H9 (cell line): ENCODE measurements at regions not wholly inside any gene's neighbourhood (a gene's known extent, or its start where the extent isn't known, plus 50 kb on each side); places are given as distances from the start of the nearest gene placed in this dataset.
"Not testable (repeated sequence)": the region's sequence is repeated elsewhere in the genome, so short reads cannot be mapped to it uniquely, and the experiment has no call there.

Experiments used
- DNase-seq: peaks from one replicate; pipeline ENCODE4 v3.0.0-alpha.2; 2017
- H2AFZ ChIP-seq: one replicate; pipeline ENCODE4 v1.6.1; 2013; ENCODE audit warnings: mild to moderate bottlenecking, low read length, control low read depth, moderate library complexity
- H2AK5ac ChIP-seq: 2 replicates; pipeline ENCODE4 v1.6.1; 2013; ENCODE audit warnings: low read length, control low read depth, mixed read lengths; ENCODE audit not compliant: insufficient read length
- H2BK120ac ChIP-seq: one replicate; pipeline ENCODE4 v1.6.1; 2013; ENCODE audit warnings: low read depth, mild to moderate bottlenecking, low read length, control low read depth, inconsistent platforms; ENCODE audit not compliant: poor library complexity, severe bottlenecking
- H2BK12ac ChIP-seq: 2 replicates; pipeline ENCODE4 v1.6.1; 2013; ENCODE audit warnings: low read length, control low read depth, mixed read lengths, low read depth; ENCODE audit not compliant: insufficient read length
- H2BK15ac ChIP-seq: 2 replicates; pipeline ENCODE4 v1.6.1; 2013; ENCODE audit warnings: low read depth, low read length, control low read depth
- H2BK20ac ChIP-seq: one replicate; pipeline ENCODE4 v1.6.1; 2013; ENCODE audit warnings: low read depth, mild to moderate bottlenecking, low read length, control low read depth, inconsistent platforms; ENCODE audit not compliant: poor library complexity, severe bottlenecking
- H2BK5ac ChIP-seq: 2 replicates; pipeline ENCODE4 v1.6.1; 2013; ENCODE audit warnings: low read length, control low read depth, mixed read lengths; ENCODE audit not compliant: insufficient read length
- H3K14ac ChIP-seq: 2 replicates; pipeline ENCODE4 v1.6.1; 2013; ENCODE audit warnings: low read length, control low read depth; ENCODE audit not compliant: insufficient read depth
- H3K18ac ChIP-seq: 2 replicates; pipeline ENCODE4 v1.6.1; 2013; ENCODE audit warnings: low read depth, mild to moderate bottlenecking, mixed read lengths, low read length, control low read depth; ENCODE audit not compliant: insufficient read length
- H3K23ac ChIP-seq: 2 replicates; pipeline ENCODE4 v1.6.1; 2013; ENCODE audit warnings: low read length, control low read depth, mixed read lengths, low read depth; ENCODE audit not compliant: insufficient read length
- H3K23me2 ChIP-seq: 2 replicates; pipeline ENCODE4 v1.6.1; 2013; ENCODE audit warnings: low read depth, mild to moderate bottlenecking, mixed read lengths, low read length, control low read depth; ENCODE audit not compliant: insufficient read length, poor library complexity, severe bottlenecking
- H3K27ac ChIP-seq: 2 replicates; pipeline ENCODE4 v1.5.1; 2013; ENCODE audit warnings: low read length, control low read depth, mixed read lengths, low read depth; ENCODE audit not compliant: insufficient read length
- H3K27me3 ChIP-seq: 2 replicates; pipeline ENCODE4 v1.6.1; 2013; ENCODE audit warnings: low read length, control low read depth, inconsistent platforms; ENCODE audit not compliant: insufficient read depth
- H3K4ac ChIP-seq: 2 replicates; pipeline ENCODE4 v1.6.1; 2013; ENCODE audit warnings: low read depth, mild to moderate bottlenecking, control low read depth, inconsistent platforms, low read length, moderate library complexity
- H3K4me1 ChIP-seq: 2 replicates; pipeline ENCODE4 v1.6.1; 2013; ENCODE audit warnings: low read length, control low read depth, inconsistent platforms; ENCODE audit not compliant: insufficient read depth
- H3K4me2 ChIP-seq: 2 replicates; pipeline ENCODE4 v1.6.1; 2013; ENCODE audit warnings: low read length, control low read depth, mixed read lengths; ENCODE audit not compliant: insufficient read length, insufficient read depth
- H3K56ac ChIP-seq: 2 replicates; pipeline ENCODE4 v1.6.1; 2013; ENCODE audit warnings: low read depth, mild to moderate bottlenecking, mixed read lengths, low read length, control low read depth; ENCODE audit not compliant: insufficient read length
- H3K79me1 ChIP-seq: 2 replicates; pipeline ENCODE4 v1.6.1; 2013; ENCODE audit warnings: low read depth, mild to moderate bottlenecking, moderate library complexity, low read length, control low read depth, inconsistent platforms; ENCODE audit not compliant: insufficient read depth, poor library complexity, severe bottlenecking
- H3K79me2 ChIP-seq: 2 replicates; pipeline ENCODE4 v1.6.1; 2013; ENCODE audit warnings: low read length, control low read depth, inconsistent platforms; ENCODE audit not compliant: insufficient read depth
- H3K9ac ChIP-seq: 2 replicates; pipeline ENCODE4 v1.6.1; 2013; ENCODE audit warnings: low read length, control low read depth, mixed read lengths; ENCODE audit not compliant: insufficient read length; ENCODE audit errors: extremely low read depth
- H3K9me3 ChIP-seq: one replicate; pipeline ENCODE4 v1.6.1; 2013; ENCODE audit warnings: low read depth, low read length, inconsistent platforms; ENCODE audit not compliant: control insufficient read depth
- H3T11ph ChIP-seq: one replicate; pipeline ENCODE4 v1.6.1; 2013; ENCODE audit warnings: mild to moderate bottlenecking, low read length, control low read depth, inconsistent platforms
- H4K20me1 ChIP-seq: one replicate; pipeline ENCODE4 v1.6.1; 2013; ENCODE audit not compliant: control insufficient read depth, insufficient read length, insufficient read depth
- H4K5ac ChIP-seq: 2 replicates; pipeline ENCODE4 v1.6.1; 2013; ENCODE audit warnings: low read depth, mild to moderate bottlenecking, mixed read lengths, low read length, control low read depth; ENCODE audit not compliant: insufficient read length
- H4K8ac ChIP-seq: replicated peaks from 2 replicates; pipeline ENCODE4 v1.6.1; 2013; ENCODE audit warnings: low read length, control low read depth, mixed read lengths, low read depth; ENCODE audit not compliant: insufficient read length
- H4K91ac ChIP-seq: 2 replicates; pipeline ENCODE4 v1.6.1; 2013; ENCODE audit warnings: low read depth, mild to moderate bottlenecking, moderate library complexity, mixed read lengths, low read length, control low read depth; ENCODE audit not compliant: insufficient read length
- H3K27ac Mint-ChIP-seq, 3 experiments: 2 replicates in 2 of 3; 3 replicates in 1 of 3; pipeline ENCODE4 v1.8.0; 2020 to 2021; ENCODE audit warnings: mixed read lengths in 3 of 3, mild to moderate bottlenecking in 1 of 3, moderate library complexity in 1 of 3
- H3K27me3 Mint-ChIP-seq: 2 replicates; pipeline ENCODE4 v1.8.0; 2021; ENCODE audit warnings: low read depth, mild to moderate bottlenecking, moderate library complexity, mixed read lengths
- H3K36me3 Mint-ChIP-seq, 3 experiments: 2 replicates in 2 of 3; 3 replicates in 1 of 3; pipeline ENCODE4 v1.8.0; 2020 to 2021; ENCODE audit warnings: low read depth in 3 of 3, mixed read lengths in 3 of 3; ENCODE audit not compliant: insufficient read depth in 1 of 3
- H3K4me1 Mint-ChIP-seq, 2 experiments: 2 replicates each; pipeline ENCODE4 v1.8.0; 2020; ENCODE audit warnings: mixed read lengths in 2 of 2
- H3K4me3 Mint-ChIP-seq, 2 experiments: 2 replicates in 1 of 2; 3 replicates in 1 of 2; pipeline ENCODE4 v1.8.0; 2020 to 2021; ENCODE audit warnings: mild to moderate bottlenecking in 2 of 2, mixed read lengths in 2 of 2, moderate library complexity in 1 of 2
- H3K9me3 Mint-ChIP-seq, 2 experiments: 2 replicates in 1 of 2; 3 replicates in 1 of 2; pipeline ENCODE4 v1.8.0; 2020; ENCODE audit warnings: mild to moderate bottlenecking in 2 of 2, mixed read lengths in 2 of 2, moderate library complexity in 1 of 2
- WGBS: extraction: QIAGEN DNeasy Blood & Tissue Kit; methylation state at CpG from one replicate; pipeline ENCODE4 v1.1.7; 2013; ENCODE audit warnings: missing lambda C conversion rate, low lambda C conversion rate, mixed read lengths; ENCODE audit not compliant: insufficient read length; ENCODE audit errors: extremely low coverage; 5-methylcytosine and 5-hydroxymethylcytosine counted together

GRCh38 chr22:16526891-16527290 lies 65.7 kb downstream of the CCT8L2 start:
- not testable (repeated sequence) for H4K5ac ChIP-seq, H3T11ph ChIP-seq, H2BK12ac ChIP-seq, H3K14ac ChIP-seq, H2AFZ ChIP-seq, H3K4ac ChIP-seq, H3K56ac ChIP-seq, H3K9ac ChIP-seq, H3K27ac Mint-ChIP-seq, H4K8ac ChIP-seq, H3K79me1 ChIP-seq, H2BK20ac ChIP-seq, H4K20me1 ChIP-seq, H3K27ac ChIP-seq, H3K23ac ChIP-seq, H3K18ac ChIP-seq, H2BK120ac ChIP-seq, H3K27me3 Mint-ChIP-seq, H3K4me3 Mint-ChIP-seq, H2AK5ac ChIP-seq, H3K79me2 ChIP-seq, H2BK5ac ChIP-seq, H3K4me1 Mint-ChIP-seq, H3K9me3 ChIP-seq, H3K36me3 Mint-ChIP-seq, H3K4me2 ChIP-seq, H2BK15ac ChIP-seq, H4K91ac ChIP-seq, H3K23me2 ChIP-seq, DNase-seq, H3K4me1 ChIP-seq, H3K27me3 ChIP-seq
- H3K9me3 Mint-ChIP-seq: peaks cover 59 to 70% of the 10 kb centered on the region in 2 experiments
- no CpG with 5 or more reads among the region's 12 CpGs for WGBS
